IMR-90 (cell line): ENCODE measurements at regions not wholly inside any gene's neighbourhood (a gene's known extent, or its start where the extent isn't known, plus 50 kb on each side); places are given as distances from the start of the nearest gene placed in this dataset.

Experiments
- ATAC-seq: fragments of 200-7000 bp; cut with Tn5 transposase; 2 replicates; pipeline ENCODE4 v1.9.1; 2020; ENCODE audit warnings: low read depth, mild to moderate bottlenecking, moderate library complexity
- BruUV-seq: library from RNA; stranded (reverse); fragments of 400-500 nt; replicated peaks from 2 replicates; lab custom pipeline; 2021; lab: Mats Ljungman, UMichigan
- CTCF ChIA-PET: fragments of 300-600 bp; formaldehyde crosslinking; extraction: SDS; loops from one replicate; lab custom pipeline; 2021; ENCODE audit warnings: antibody characterized with exemption; lab: Yijun Ruan, JAX
- POLR2A ChIA-PET: fragments of 300-600 bp; sonication (Branson Sonifier 250); formaldehyde crosslinking; loops from one replicate; lab custom pipeline; 2022; ENCODE audit warnings: antibody characterized with exemption; ENCODE audit not compliant: unreplicated experiment; lab: Charles Lee
- DNase-seq: peaks from one replicate; pipeline ENCODE4 v3.0.0; 2013
- H2AFZ ChIP-seq: replicated peaks from 2 replicates; pipeline ENCODE3; 2013; ENCODE audit warnings: low read length, mild to moderate bottlenecking; ENCODE audit not compliant: poor library complexity
- H2AK5ac ChIP-seq: 2 replicates; pipeline ENCODE4 v1.6.1; 2013; ENCODE audit warnings: low read depth, low read length, inconsistent platforms
- H2AK9ac ChIP-seq: replicated peaks from 2 replicates; pipeline ENCODE3; 2013; ENCODE audit warnings: mild to moderate bottlenecking, low read depth, low read length, moderate library complexity; ENCODE audit not compliant: poor library complexity
- H2BK120ac ChIP-seq: 2 replicates; pipeline ENCODE4 v1.6.1; 2013; ENCODE audit warnings: low read depth, low read length, inconsistent platforms
- H2BK15ac ChIP-seq: 3 replicates; pipeline ENCODE4 v1.6.1; 2013; ENCODE audit warnings: low read depth, low read length, inconsistent platforms
- H2BK20ac ChIP-seq: 2 replicates; pipeline ENCODE4 v1.6.1; 2013; ENCODE audit warnings: low read depth, mild to moderate bottlenecking, inconsistent platforms, low read length, moderate library complexity
- H2BK5ac ChIP-seq: 2 replicates; pipeline ENCODE4 v1.6.1; 2013; ENCODE audit warnings: mild to moderate bottlenecking, low read depth, low read length, inconsistent platforms; ENCODE audit not compliant: poor library complexity, severe bottlenecking
- H3K14ac ChIP-seq: replicated peaks from 2 replicates; pipeline ENCODE4 v1.6.1; 2013; ENCODE audit warnings: low read depth, low read length, inconsistent platforms
- H3K18ac ChIP-seq: 2 replicates; pipeline ENCODE4 v1.6.1; 2013; ENCODE audit warnings: low read depth, low read length, control low read depth
- H3K23ac ChIP-seq: 2 replicates; pipeline ENCODE4 v1.6.1; 2013; ENCODE audit warnings: low read depth, low read length, inconsistent platforms
- H3K27ac ChIP-seq: 2 replicates; pipeline ENCODE4 v1.5.1; 2013; ENCODE audit warnings: mild to moderate bottlenecking, control low read depth, low read length; ENCODE audit not compliant: insufficient read depth
- H3K27me3 ChIP-seq: 2 replicates; pipeline ENCODE4 v1.6.1; 2013; ENCODE audit warnings: low read length; ENCODE audit not compliant: control insufficient read depth, insufficient read depth
- H3K36me3 ChIP-seq: 2 replicates; pipeline ENCODE4 v1.6.1; 2013; ENCODE audit warnings: low read length, mixed read lengths; ENCODE audit not compliant: control insufficient read depth, insufficient read depth
- H3K4ac ChIP-seq: 2 replicates; pipeline ENCODE4 v1.6.1; 2013; ENCODE audit warnings: low read depth, low read length, inconsistent platforms
- H3K4me1 ChIP-seq: 2 replicates; pipeline ENCODE4 v1.6.1; 2013; ENCODE audit warnings: low read length, mixed read lengths; ENCODE audit not compliant: control insufficient read depth, insufficient read depth
- H3K4me2 ChIP-seq: 2 replicates; pipeline ENCODE4 v1.6.1; 2013; ENCODE audit warnings: low read depth, mild to moderate bottlenecking, control low read depth, low read length, moderate library complexity
- H3K4me3 ChIP-seq: 2 replicates; pipeline ENCODE4 v1.5.1; 2013; ENCODE audit warnings: low read depth, mild to moderate bottlenecking, control low read depth, low read length, moderate library complexity; ENCODE audit not compliant: insufficient read depth
- H3K56ac ChIP-seq: 2 replicates; pipeline ENCODE4 v1.6.1; 2013; ENCODE audit warnings: low read length, inconsistent platforms; ENCODE audit not compliant: insufficient read depth; ENCODE audit errors: extremely low read depth
- H3K79me1 ChIP-seq, 2 experiments: 2 replicates each; pipeline ENCODE4 v1.6.1; 2013; ENCODE audit warnings: low read length in 2 of 2, inconsistent platforms in 1 of 2, low read depth in 1 of 2
- H3K9ac ChIP-seq: 2 replicates; pipeline ENCODE4 v1.6.1; 2013; ENCODE audit warnings: low read depth, low read length, control low read depth
- H3K9me1 ChIP-seq: 2 replicates; pipeline ENCODE4 v1.6.1; 2013; ENCODE audit warnings: low read length, inconsistent platforms; ENCODE audit not compliant: insufficient read depth
- H3K9me3 ChIP-seq: 2 replicates; pipeline ENCODE4 v1.6.1; 2013; ENCODE audit warnings: low read length; ENCODE audit not compliant: control insufficient read depth, insufficient read depth
- H4K20me1 ChIP-seq: 2 replicates; pipeline ENCODE4 v1.6.1; 2013; ENCODE audit warnings: low read length, inconsistent platforms; ENCODE audit not compliant: insufficient read depth
- H4K5ac ChIP-seq: 2 replicates; pipeline ENCODE4 v1.6.1; 2013; ENCODE audit warnings: mild to moderate bottlenecking, low read depth, low read length, control low read depth
- H4K8ac ChIP-seq, 2 experiments: 2 replicates each; pipeline ENCODE4 v1.6.1; 2013; ENCODE audit warnings: low read depth in 2 of 2, low read length in 2 of 2, control low read depth in 1 of 2, inconsistent platforms in 1 of 2
- H4K91ac ChIP-seq: 2 replicates; pipeline ENCODE4 v1.6.1; 2013; ENCODE audit warnings: low read depth, low read length, inconsistent platforms; ENCODE audit not compliant: insufficient read depth
- BHLHE40 ChIP-seq: fragments of 150-350 bp; IDR thresholded peaks from 2 replicates; pipeline ENCODE4 v1.6.1; 2016; ENCODE audit warnings: mild to moderate bottlenecking, low read depth, low read length
- FOS ChIP-seq: fragments of 150-350 bp; IDR thresholded peaks from 2 replicates; pipeline ENCODE4 v1.6.1; 2016; ENCODE audit warnings: low read depth, low read length
- MXI1 ChIP-seq: IDR thresholded peaks from 2 replicates; pipeline ENCODE4 v1.6.1; 2012; ENCODE audit warnings: low read depth, mild to moderate bottlenecking, low read length, moderate library complexity, borderline replicate concordance
- NFE2L2 ChIP-seq: fragments of 150-350 bp; IDR thresholded peaks from 2 replicates; pipeline ENCODE4 v1.6.1; 2016; ENCODE audit warnings: low read depth, mild to moderate bottlenecking, low read length
- POLR2A ChIP-seq: IDR thresholded peaks from 2 replicates; pipeline ENCODE4 v1.6.1; 2012; ENCODE audit warnings: mild to moderate bottlenecking, low read depth, low read length
- RAD21 ChIP-seq: IDR thresholded peaks from 2 replicates; pipeline ENCODE4 v1.6.1; 2012; ENCODE audit warnings: low read length, improper control_type of control experiment
- dilution Hi-C: fragments of 300-500 bp; cut with HindIII; formaldehyde crosslinking; loops from one replicate; pipeline ENCODE4 v1.14.3; 2018; ENCODE audit warnings: low sequenced_read_pairs; ENCODE audit not compliant: unreplicated experiment
- in situ Hi-C: fragments of 300-500 bp; cut with MboI; formaldehyde crosslinking; loops from 3 replicates; pipeline ENCODE4 v1.14.3; 2019; ENCODE audit warnings: low sequenced_read_pairs, inconsistent platforms, mixed read lengths
- intact Hi-C: fragments of 100-400 bp; cut with micrococcal nuclease; formaldehyde crosslinking; loops from 2 replicates; pipeline ENCODE4 v1.10.0; 2022
- TF ChIP-seq, protein P1 (sequence below): fragments of 150-350 bp; IDR thresholded peaks from 2 replicates; pipeline ENCODE4 v1.6.1; 2016; ENCODE audit warnings: low read depth, mild to moderate bottlenecking, low read length, moderate library complexity, borderline replicate concordance
- TF ChIP-seq, protein P2 (sequence below): conservative IDR thresholded peaks from 2 replicates; pipeline ENCODE4 v1.5.1; 2012; ENCODE audit warnings: mild to moderate bottlenecking, low read depth, low read length, improper control_type of control experiment
- TF ChIP-seq, protein P3 (sequence below): fragments of 150-350 bp; IDR thresholded peaks from 2 replicates; pipeline ENCODE4 v1.6.1; 2017; ENCODE audit warnings: mild to moderate bottlenecking, antibody characterized with exemption, low read length, low read depth

DNA sequence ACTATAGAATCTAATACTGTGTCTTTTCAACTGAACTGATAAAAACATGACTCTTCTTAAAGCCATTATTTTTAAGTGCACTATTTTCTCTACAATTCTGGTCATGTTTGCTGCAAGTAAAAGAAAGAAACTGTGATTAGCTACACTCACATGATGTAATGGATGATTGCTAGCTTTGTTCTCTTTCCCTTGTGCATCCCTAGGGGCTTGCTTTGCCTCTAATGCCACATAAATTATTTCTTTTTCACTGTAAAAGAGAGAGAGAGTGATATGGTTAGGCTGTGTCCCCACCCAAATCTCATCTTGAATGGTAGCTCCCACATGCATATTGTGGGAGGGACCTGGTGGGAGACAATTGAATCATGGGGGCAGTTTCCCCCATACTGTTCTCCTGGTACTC, 630.2 kb upstream of the NR3C2 start:
- Histone ChIP-seq H3K27ac (no peak overlapping the region), H3K4me2 (no peak overlapping the region), H3K9ac (no peak overlapping the region), H3K18ac (no peak overlapping the region), H4K8ac (no peak overlapping the region), H3K79me1 (no peaks in the 10 kb centered on the region), H4K5ac (no peak overlapping the region), H2AK9ac (no peak overlapping the region), H3K14ac (no peak overlapping the region), H2BK15ac (no peak overlapping the region), H4K20me1 (no peaks in the 10 kb centered on the region), H3K36me3 (no peaks in the 10 kb centered on the region), H2AFZ (no peak overlapping the region), H2BK5ac (no peak overlapping the region), H3K4me1 (peaks cover 3% of the 10 kb centered on the region; the same call in 1 of the 2 replicates), H2AK5ac (no peak overlapping the region), H2BK20ac (no peak overlapping the region), H3K4me3 (no peak overlapping the region), H4K91ac (no peak overlapping the region), H3K9me3 (no peaks in the 10 kb centered on the region), H3K4ac (no peak overlapping the region), H2BK120ac (no peak overlapping the region), H3K23ac (no peak overlapping the region), H3K27me3 (no peaks in the 10 kb centered on the region), H3K9me1 (no peaks in the 10 kb centered on the region), H3K56ac (no peak overlapping the region)
- intact Hi-C loops (no loop called here), in situ Hi-C loops (no loop called here), dilution Hi-C loops (no loop called here)
- no TSS peak for BruUV-seq
- DNase-seq (no peak), ATAC-seq (no peak)
- ChIA-PET POLR2A (no interaction called here), CTCF (no interaction called here)
- no peak for TF ChIP-seq FOS
- no peak for TF ChIP-seq NFE2L2
- no peak for TF ChIP-seq RAD21
- TF ChIP-seq, protein P1, sequence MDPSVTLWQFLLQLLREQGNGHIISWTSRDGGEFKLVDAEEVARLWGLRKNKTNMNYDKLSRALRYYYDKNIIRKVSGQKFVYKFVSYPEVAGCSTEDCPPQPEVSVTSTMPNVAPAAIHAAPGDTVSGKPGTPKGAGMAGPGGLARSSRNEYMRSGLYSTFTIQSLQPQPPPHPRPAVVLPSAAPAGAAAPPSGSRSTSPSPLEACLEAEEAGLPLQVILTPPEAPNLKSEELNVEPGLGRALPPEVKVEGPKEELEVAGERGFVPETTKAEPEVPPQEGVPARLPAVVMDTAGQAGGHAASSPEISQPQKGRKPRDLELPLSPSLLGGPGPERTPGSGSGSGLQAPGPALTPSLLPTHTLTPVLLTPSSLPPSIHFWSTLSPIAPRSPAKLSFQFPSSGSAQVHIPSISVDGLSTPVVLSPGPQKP, result no peak
- TF ChIP-seq MXI1, result no peak
- no peak for TF ChIP-seq BHLHE40
- no peak for TF ChIP-seq POLR2A
- TF ChIP-seq, protein P2, sequence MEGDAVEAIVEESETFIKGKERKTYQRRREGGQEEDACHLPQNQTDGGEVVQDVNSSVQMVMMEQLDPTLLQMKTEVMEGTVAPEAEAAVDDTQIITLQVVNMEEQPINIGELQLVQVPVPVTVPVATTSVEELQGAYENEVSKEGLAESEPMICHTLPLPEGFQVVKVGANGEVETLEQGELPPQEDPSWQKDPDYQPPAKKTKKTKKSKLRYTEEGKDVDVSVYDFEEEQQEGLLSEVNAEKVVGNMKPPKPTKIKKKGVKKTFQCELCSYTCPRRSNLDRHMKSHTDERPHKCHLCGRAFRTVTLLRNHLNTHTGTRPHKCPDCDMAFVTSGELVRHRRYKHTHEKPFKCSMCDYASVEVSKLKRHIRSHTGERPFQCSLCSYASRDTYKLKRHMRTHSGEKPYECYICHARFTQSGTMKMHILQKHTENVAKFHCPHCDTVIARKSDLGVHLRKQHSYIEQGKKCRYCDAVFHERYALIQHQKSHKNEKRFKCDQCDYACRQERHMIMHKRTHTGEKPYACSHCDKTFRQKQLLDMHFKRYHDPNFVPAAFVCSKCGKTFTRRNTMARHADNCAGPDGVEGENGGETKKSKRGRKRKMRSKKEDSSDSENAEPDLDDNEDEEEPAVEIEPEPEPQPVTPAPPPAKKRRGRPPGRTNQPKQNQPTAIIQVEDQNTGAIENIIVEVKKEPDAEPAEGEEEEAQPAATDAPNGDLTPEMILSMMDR, result no peak
- TF ChIP-seq, protein P3, sequence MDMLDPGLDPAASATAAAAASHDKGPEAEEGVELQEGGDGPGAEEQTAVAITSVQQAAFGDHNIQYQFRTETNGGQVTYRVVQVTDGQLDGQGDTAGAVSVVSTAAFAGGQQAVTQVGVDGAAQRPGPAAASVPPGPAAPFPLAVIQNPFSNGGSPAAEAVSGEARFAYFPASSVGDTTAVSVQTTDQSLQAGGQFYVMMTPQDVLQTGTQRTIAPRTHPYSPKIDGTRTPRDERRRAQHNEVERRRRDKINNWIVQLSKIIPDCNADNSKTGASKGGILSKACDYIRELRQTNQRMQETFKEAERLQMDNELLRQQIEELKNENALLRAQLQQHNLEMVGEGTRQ, result no peak
